Astrocyte of the hippocampus (primary cell): ENCODE measurements at regions not wholly inside any gene's neighbourhood (a gene's known extent, or its start where the extent isn't known, plus 50 kb on each side); places are given as distances from the start of the nearest gene placed in this dataset.
"Not testable (repeated sequence)": the region's sequence is repeated elsewhere in the genome, so short reads cannot be mapped to it uniquely, and the experiment has no call there.

Experiments
- DNase-seq: peaks from one replicate; pipeline ENCODE4 v3.0.0; 2011; ENCODE audit warnings: low read depth, low spot score

DNA sequence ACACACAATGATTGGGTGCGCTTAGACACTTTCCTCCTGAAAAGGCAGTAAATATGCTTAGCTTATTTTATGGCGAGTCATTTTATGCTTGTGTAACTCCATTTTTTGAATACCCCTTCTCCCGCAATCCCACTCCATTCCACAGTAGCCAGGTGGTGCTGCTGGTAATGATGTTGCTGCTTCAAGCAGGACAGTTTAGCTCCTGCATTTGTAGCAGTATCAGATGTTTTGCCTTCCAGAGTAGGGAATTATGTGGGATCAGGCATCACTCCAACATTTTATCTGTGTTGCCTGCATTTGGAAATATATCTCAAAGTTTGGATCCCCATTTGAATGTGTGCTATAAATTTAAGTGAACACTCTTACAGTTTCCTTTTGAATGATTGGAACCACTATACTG is 302.1 kb upstream of the SGO1 start:
- peak; percentile 12 for DNase-seq

- no peak for DNase-seq
Measured at GRCh38 chr3:20484126-20484525, 298.1 kb upstream of the SGO1 start.

DNA sequence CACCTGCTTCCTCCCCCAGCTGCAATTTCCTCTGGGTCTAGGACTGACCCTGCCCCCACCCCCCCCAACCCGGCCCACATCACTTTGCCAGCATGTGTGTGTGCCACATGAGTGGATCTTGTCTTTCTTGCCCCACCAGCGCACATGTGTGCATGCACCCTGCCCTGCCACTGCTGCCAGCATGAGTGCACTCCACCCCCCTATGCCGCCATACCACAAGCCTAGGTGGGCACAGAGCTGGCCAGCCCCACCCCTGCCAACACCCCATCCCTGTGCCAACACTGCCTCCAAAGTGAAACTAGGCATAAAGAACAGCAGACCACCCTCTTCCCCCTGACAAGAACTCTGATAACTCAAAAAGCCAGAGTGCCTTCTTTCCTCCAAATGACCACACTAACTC is 296.3 kb upstream of the SGO1 start:
- DNase-seq: no peak

- peak; percentile 60 for DNase-seq
Measured at GRCh38 chr3:20480786-20481365, 294.9 kb upstream of the SGO1 start.

- DNase-seq: peak; percentile 12
Measured at GRCh38 chr3:20478436-20478835, 292.4 kb upstream of the SGO1 start.

GRCh38 chr3:20464237-20464636 is 278.2 kb upstream of the SGO1 start:
- not testable (repeated sequence) for DNase-seq

GRCh38 chr3:20462723-20463122 is 276.7 kb upstream of the SGO1 start:
- DNase-seq: peak; percentile 10

- peak; percentile 64 for DNase-seq
Measured at GRCh38 chr3:20462226-20462625, 276.2 kb upstream of the SGO1 start.

DNA sequence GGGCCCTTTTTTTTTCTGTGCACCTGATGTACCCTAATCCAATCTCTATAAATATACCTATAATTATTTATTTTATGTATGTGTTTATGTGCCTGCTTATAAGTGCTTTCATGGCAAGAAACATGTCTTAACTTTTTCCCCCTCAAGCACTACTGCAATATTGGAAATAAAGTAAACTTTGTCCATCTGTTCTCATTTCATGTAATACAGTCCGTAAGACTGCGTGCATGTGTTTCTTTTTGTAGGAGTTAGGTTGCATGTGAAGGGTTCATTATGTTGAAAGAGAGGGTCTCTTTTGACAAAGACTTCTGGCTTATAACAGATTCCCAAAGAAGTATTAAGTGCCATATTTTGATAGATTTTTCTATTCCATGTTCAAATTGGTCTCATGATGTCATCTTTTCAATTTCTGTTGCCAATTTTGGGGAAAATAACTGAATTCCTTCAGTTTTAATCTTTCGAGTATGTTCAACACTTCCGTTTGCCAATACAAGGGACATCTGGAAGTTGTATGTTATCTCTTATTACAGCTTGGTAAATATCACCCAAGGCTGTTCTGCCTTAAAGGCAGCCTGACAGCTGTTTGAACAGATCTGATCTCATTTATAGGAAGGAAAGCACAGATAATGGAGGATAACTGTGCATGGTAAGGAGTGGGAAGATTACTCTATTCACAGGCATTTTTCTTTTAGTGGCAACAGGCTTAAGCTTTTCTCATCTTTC is 273.1 kb upstream of the SGO1 start:
- no peak for DNase-seq

DNA sequence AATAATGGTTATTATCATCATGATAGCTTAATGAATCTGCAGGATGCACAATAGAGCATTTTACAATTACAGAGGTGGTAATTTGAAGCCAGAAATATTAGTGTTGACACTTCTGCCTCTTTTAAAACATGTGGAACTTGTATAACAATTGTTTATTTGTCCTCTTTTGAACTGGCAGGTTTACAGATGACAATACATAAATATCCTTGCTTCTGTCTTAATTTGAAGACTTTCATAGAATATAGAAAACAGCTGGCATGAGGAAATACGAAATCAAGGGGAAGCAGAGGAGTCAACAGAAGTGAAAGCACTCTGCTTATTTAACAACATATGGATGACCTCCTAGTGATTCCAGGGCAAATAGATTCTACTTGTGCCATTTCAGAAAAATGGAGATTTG is 270.5 kb upstream of the SGO1 start:
- no peak for DNase-seq

DNA sequence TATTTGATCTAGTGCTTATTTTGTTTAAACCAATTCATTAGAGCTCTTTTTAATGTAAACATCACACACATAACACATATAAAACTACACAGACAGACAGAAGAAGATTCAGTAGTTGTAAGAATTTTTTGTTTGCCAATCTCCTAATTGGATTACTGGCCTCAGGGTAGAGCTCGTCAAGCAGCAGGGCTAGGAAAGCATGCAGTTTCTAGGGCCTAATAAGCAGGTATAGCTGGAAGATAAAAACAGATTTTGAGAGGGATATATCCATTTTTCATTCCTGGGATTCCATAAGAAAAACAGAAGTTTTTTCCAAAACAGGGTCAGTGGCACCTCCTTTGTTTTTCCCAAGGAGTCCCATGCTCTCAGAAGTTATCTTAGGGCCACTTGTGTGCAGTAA is 265.2 kb upstream of the SGO1 start:
- no peak for DNase-seq

GRCh38 chr3:20450611-20451010 is 264.6 kb upstream of the SGO1 start:
- DNase-seq: no peak

DNA sequence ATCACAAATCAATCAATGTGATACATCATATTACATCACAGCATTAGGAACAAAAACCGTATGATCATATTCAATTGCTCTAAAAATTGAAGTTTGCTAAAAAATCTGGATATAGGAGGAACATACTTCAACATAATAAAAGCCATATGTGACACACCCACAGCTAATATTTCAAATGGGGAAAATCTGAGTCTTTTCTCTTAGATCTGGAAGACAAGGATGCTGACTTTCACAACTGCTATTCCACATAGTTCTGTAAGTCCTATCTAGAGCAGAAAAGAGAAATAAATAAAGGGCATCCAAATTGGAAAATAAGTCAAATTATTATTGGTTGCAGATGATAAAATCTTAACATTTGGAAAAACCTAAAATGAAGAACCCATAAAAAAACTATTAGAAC is 256.8 kb upstream of the SGO1 start:
- DNase-seq: no peak

DNA sequence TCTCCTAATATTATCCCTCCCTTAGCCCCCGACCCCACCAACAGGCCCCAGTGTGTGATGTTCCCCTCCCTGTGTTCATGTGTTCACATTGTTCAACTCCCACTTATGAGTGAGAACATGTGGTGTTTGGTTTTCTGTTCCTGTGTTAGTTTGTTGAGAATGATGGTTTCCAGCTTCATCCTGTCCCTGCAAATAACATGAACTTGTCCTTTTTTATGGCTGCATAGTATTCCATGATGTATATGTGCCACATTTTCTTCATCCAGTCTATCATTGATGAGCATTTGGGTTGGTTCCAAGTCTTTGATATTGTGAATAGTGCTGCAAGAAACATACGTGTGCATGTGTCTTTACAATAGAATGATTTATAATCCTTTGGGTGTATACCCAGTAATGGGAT is 241.3 kb upstream of the SGO1 start:
- DNase-seq: not testable (repeated sequence)

DNA sequence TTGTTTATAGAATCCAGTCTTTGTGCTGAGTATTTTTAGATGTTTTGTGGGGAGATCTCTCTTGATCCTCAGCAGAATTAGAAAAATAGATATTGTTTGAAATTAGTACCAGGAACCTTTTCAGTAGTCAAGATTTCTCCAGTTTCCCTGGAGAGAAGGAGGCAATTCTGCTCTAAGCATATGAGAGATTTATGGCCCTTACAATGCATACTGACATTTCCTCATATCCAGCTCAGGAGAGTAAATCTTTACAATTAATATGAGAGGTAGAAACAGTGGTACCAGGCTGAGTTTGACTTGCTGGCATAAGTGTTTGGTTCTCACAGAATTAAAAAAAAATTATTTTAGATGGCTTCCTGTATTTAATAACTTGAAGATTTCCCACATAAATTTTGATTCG is 239.1 kb upstream of the SGO1 start:
- no peak for DNase-seq

DNA sequence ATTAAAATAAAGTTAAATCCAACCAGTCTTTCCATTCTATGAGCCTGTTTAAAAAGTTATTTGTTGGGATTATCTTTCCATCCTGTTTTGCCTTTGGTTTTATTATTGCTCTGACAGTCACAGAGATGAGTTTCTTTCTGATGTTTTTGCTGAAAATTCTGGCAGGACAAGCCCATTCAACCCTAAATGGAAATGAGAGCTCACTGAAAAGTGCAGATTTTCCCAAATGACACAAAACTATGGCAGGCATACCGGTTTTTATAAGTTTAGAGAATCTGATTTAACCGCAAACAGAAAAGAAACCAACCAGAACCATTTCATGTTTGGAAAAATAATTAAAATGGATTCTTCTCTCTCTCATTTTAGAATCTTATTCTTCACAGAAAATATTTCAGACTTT is 238.1 kb upstream of the SGO1 start:
- DNase-seq: no peak

- no peak for DNase-seq
Measured at GRCh38 chr3:20422391-20422790, 236.4 kb upstream of the SGO1 start.

- DNase-seq: no peak
Measured at GRCh38 chr3:20417388-20418108, 231.5 kb upstream of the SGO1 start.

- peak; percentile 69 for DNase-seq
Measured at GRCh38 chr3:20406611-20407011, 220.6 kb upstream of the SGO1 start.

- DNase-seq: peak; percentile 83
Measured at GRCh38 chr3:20405744-20406143, 219.7 kb upstream of the SGO1 start.

DNA sequence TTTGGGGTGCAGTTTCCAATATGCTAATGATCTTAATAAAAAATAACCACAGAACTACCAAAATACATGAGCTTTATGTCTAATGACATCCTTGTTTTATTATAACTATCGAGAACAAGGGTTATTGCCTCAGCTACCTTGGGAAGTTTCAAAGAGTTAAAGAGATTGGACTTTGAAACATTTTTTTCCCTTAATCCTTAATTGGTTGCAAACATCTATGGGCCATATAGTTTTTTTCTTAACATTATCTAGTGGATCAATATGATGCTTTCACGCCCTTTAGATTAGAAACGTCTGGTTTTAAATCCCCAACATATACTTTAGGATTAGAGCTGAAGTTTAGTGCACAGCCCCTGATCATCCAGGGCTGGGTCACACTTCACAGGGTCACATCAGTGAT is 219.2 kb upstream of the SGO1 start:
- no peak for DNase-seq

GRCh38 chr3:20404741-20405100 is 218.7 kb upstream of the SGO1 start:
- no peak for DNase-seq
